ENCODE measurements at regions not wholly inside any gene's neighbourhood (a gene's known extent, or its start where the extent isn't known, plus 50 kb on each side); places are given as distances from the start of the nearest gene placed in this dataset.

DNA sequence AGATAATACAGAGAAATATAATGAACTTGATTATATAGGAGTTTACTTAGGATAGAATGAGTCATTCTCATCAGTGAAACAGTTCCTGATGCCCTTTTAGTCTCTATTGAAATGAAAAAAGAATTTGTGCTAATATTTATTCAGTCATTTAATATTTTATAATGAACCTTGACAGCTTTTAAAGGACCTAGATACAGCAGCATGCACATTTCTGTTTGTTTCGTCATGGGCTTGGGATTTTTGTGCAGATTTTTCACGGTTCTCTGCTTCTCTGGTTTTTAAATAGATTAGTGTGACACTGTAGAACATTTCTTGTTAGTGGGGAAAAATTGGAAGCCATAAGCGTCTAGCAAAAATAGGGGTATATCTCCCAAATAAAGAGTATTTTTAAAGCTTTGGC, 60.7 kb downstream of the NABP1 start:
- TF ChIP-seq CTCF (conservative IDR thresholded peaks at IDR 0.05; ENCODE audit: low read depth, low read length) (no peak), EZH2 (IDR thresholded peaks at IDR 0.05; ENCODE audit: low read length, unreplicated experiment) (no peak), EZH2phosphoT487 (IDR thresholded peaks at IDR 0.05; ENCODE audit: borderline replicate concordance, low read length) (no peak)

Data from PC-3 (cell line).